GM19372 (cell line): ENCODE measurements at regions not wholly inside any gene's neighbourhood (a gene's known extent, or its start where the extent isn't known, plus 50 kb on each side); places are given as distances from the start of the nearest gene placed in this dataset.
"Not testable (repeated sequence)": the region's sequence is repeated elsewhere in the genome, so short reads cannot be mapped to it uniquely, and the experiment has no call there.

Experiments used
- ATAC-seq: cut with Tn5 transposase; IDR thresholded peaks from one replicate; pipeline ENCODE4 v1.9.1; 2021; ENCODE audit warnings: mild to moderate bottlenecking, low read depth, moderate library complexity; ENCODE audit not compliant: unreplicated experiment

GRCh38 chr4:171378323-171378722 is 434.9 kb upstream of the GALNTL6 start:
- ATAC-seq: no peak

- ATAC-seq: no peak
Measured at GRCh38 chr4:171376724-171377123, 436.5 kb upstream of the GALNTL6 start.

GRCh38 chr4:171353535-171353934 is 459.7 kb upstream of the GALNTL6 start:
- no peak for ATAC-seq

- no peak for ATAC-seq
Measured at GRCh38 chr4:171348090-171348489, 465.1 kb upstream of the GALNTL6 start.

GRCh38 chr4:171342646-171343045 is 470.6 kb upstream of the GALNTL6 start:
- no peak for ATAC-seq

- no peak for ATAC-seq
Measured at GRCh38 chr4:171340258-171340657, 472.9 kb upstream of the GALNTL6 start.

GRCh38 chr4:171334549-171334948 is 478.7 kb upstream of the GALNTL6 start:
- no peak for ATAC-seq

- no peak for ATAC-seq
Measured at GRCh38 chr4:171308661-171309060, 504.5 kb upstream of the GALNTL6 start.

GRCh38 chr4:171298048-171298718 is 515.0 kb upstream of the GALNTL6 start:
- not testable (repeated sequence) for ATAC-seq

GRCh38 chr4:171288816-171289432 is 524.3 kb upstream of the GALNTL6 start:
- no peak for ATAC-seq

GRCh38 chr4:171281359-171281758 is 531.8 kb upstream of the GALNTL6 start:
- ATAC-seq: no peak

- ATAC-seq: no peak
Measured at GRCh38 chr4:171279131-171279530, 534.1 kb upstream of the GALNTL6 start.

- ATAC-seq: no peak
Measured at GRCh38 chr4:171266671-171267070, 546.5 kb upstream of the GALNTL6 start.

- no peak for ATAC-seq
Measured at GRCh38 chr4:171265190-171265818, 547.9 kb upstream of the GALNTL6 start.

GRCh38 chr4:171256223-171256622 is 557.0 kb upstream of the GALNTL6 start:
- no peak for ATAC-seq

GRCh38 chr4:171246948-171247347 is 566.3 kb upstream of the GALNTL6 start:
- no peak for ATAC-seq

- ATAC-seq: no peak
Measured at GRCh38 chr4:171242831-171243230, 570.4 kb upstream of the GALNTL6 start.

GRCh38 chr4:171239196-171239595 is 574.0 kb upstream of the GALNTL6 start:
- ATAC-seq: no peak

GRCh38 chr4:171235521-171235920 is 577.7 kb upstream of the GALNTL6 start:
- ATAC-seq: no peak

GRCh38 chr4:171229354-171229753 is 583.9 kb upstream of the GALNTL6 start:
- ATAC-seq: not testable (repeated sequence)

GRCh38 chr4:171221181-171221580 is 592.0 kb upstream of the GALNTL6 start:
- ATAC-seq: no peak

- no peak for ATAC-seq
Measured at GRCh38 chr4:171203425-171203824, 609.8 kb upstream of the GALNTL6 start.
